NCI-H146 (cell line): ENCODE measurements at regions not wholly inside any gene's neighbourhood (a gene's known extent, or its start where the extent isn't known, plus 50 kb on each side); places are given as distances from the start of the nearest gene placed in this dataset.

ENCODE experiments used
- DNase-seq: peaks from one replicate; lab custom pipeline; 2025; lab: John Stamatoyannopoulos, UW

- no peak for DNase-seq
These were observed 203.3 kb downstream of the COG6 start for GRCh38 chr13:39858794-39859193.

DNA sequence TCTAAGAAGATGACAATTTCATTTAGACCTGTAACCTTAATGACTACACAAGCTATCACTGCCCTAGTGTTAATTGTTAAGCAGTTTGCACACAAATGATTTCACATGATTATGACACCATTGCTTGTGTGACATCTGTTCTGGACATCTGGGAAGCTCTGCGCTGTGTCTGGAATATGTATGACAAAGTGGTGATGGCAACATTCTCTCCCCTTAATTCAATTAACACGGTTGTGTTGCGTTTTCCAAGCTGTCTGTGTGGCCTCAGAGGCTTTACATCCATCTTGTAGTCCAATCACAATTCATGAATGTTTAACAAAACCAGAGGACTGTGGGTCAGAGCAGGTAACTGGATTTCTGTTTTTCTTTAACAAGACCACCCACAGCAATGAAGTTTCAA, 204.4 kb downstream of the COG6 start:
- no peak for DNase-seq

GRCh38 chr13:39862900-39863299, 207.4 kb downstream of the COG6 start:
- no peak for DNase-seq

DNA sequence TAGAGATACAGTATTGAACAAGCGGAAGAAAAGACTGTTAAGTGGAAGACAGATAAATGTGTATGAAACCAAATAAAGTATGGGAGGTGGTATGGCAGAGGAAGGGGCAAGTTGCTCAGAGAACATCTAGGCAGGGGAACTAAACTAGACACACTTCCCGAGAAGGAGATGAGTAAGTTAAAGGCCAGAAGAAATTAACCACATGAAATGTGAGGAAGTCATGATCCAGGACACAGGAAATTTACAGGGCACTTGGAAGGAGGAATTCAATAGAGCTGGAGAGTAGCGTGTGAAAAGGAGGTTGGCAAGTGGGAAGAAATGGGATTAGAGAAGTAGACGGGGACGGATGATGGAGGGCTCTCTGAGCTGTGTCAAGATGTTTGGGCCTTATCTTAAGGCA, 208.8 kb downstream of the COG6 start:
- DNase-seq, result no peak

- no peak for DNase-seq
These were observed 211.3 kb downstream of the COG6 start for GRCh38 chr13:39866722-39867121.

GRCh38 chr13:39867807-39868206, 212.3 kb downstream of the COG6 start:
- DNase-seq, result no peak

- no peak for DNase-seq
These were observed 214.8 kb downstream of the COG6 start for GRCh38 chr13:39870197-39870747.

DNA sequence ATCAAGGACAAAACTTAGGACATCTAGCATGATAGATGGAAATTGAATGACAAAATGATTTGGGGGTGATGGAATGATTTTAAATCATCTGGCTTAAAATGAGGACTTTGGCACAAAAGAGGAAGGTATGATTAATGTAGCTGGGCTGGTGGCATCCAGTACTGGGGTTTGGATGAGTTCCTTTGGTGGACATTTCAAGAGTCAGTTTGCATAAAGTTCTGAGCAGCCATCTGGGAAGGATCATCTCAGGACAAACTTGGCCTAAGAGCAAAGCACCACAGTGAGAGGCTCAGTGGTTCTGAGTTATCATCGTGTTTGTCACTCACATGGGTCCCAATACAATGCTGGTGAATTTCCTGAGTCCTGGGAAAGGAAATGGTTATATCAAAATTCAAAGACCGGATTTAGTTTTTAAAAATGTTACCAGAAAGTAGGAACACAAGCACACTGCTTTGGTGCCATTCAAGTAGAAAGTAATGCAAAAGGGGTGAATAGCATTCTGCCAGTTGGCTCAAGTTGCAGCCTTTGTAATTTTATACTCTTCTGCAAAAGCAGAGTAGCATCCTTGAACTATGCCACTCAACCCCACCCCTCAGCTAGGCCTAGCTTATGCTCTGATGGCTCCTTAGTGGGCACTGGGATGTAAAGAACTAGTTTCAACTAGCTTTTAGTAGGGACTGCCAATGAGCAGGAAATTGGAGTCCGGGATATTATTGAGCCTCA, 219.0 kb downstream of the COG6 start:
- DNase-seq, result no peak

GRCh38 chr13:39875111-39875987, 219.9 kb downstream of the COG6 start:
- DNase-seq, result no peak

DNA sequence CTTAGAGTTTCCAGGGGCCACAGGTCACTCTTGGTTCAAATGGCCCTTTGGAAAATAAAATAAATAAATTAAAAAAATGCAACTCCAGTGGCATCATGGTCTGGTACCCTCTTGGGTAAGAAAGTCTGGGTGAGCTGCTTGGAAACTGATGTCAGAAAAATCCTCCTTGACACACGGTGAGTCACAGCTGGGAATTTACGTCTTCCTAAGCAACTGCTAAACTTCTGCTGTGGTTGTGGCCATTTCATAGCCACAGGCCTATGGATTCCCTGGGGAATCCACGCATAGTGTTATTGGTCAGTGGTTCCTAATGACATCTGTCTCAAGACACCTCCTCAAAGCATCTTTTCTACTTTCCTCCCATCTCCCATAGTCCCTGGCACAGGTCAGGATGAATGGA, 220.8 kb downstream of the COG6 start:
- DNase-seq, result no peak

DNA sequence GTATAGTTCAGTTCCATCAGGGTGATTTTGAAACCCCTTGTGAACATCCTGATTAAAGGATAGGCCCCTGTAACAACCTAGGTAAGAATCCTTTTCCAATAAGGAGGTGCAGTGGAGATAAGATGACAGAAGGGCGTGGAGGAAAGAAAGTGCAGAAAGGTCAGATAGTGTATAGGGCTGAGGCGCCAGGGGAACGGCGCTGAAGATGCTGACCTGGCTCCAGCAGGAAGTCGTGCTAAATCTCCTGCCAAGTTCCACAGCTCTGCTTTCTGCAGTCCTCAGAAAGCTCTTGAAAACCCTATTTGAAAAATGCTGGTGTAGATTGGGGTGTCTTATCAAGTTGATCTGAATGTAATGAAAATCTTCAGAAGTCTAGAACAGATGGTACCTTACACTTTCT, 221.7 kb downstream of the COG6 start:
- DNase-seq, result no peak

GRCh38 chr13:39879286-39880035, 224.0 kb downstream of the COG6 start:
- DNase-seq, result no peak

DNA sequence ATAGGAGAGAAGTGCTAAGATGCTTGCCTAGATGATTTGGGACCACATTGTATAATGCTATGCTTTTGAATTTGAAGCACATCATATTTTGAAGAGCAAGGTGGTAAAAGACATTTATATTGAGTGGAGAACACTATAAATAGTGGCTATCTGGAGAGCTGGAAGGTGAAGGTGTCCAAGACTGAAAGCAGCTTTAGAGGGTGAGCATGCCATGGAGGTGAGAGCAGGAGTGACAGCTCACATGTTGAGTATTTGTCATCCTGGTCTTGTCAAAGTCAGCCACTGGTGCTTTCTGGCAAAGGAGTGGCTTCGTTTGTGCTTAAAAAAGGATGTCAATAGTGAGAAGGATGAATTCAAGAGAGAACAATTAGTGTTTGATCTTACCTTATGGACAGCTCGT, 225.9 kb downstream of the COG6 start:
- no peak for DNase-seq

- no peak for DNase-seq
These were observed 226.4 kb downstream of the COG6 start for GRCh38 chr13:39881887-39882286.

DNA sequence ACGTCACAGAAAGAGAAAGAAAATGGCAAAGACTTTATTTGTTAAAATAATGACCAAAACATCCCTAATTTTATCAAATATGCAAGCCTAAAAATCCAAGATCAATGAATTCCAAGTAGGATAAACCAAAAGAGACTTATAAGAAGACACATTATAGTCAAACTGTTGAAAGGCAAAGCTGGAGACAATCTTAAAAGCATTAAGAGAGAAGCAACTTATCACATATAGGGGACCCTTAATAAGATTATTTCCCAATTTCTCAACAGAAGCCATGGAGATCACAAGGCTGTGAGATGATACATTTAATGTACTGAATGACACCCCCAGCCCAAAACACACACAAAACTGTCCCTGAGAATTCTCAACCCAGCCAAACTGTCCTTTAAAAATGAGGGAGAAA, 228.7 kb downstream of the COG6 start:
- DNase-seq, result no peak

DNA sequence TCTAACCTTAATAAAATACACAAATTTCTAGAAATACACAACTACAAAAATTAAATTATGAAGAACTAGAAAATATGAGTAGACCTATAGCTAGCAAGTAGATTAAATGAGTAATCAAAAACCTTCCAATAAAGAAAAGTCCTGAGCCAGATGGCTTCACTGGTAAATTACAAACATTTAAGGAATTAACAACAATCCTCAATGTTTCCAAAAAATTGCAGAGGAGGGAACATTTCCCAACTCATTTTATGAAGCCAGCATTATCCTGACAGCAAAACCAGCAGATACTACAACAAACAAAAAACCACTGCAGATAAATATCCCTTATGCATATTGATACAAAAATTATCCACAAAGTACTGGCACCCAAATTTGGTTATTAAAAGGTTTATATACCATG, 230.9 kb downstream of the COG6 start:
- no peak for DNase-seq

DNA sequence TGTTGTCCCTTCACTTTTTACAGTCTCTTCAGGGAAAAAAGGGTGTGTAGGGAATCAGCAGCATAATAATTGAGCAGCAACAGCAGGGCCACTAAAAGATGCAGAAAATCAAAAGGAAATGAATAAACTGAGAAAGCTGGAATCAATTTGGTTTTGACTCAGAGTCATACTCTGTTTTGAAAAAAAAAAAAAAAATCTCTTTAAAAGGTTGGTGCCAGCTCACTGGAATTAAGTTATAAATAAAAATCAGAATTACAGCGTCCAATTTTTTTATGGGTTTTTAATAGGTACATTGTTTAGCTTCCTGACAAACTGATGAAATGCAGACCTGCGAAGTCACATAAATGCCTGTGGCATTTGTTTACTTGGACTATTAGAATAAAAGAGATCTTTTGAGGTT, 231.9 kb downstream of the COG6 start:
- no peak for DNase-seq

GRCh38 chr13:39888865-39889810, 233.7 kb downstream of the COG6 start:
- no peak for DNase-seq

- no peak for DNase-seq
These were observed 235.1 kb downstream of the COG6 start for GRCh38 chr13:39890537-39890936.

- no peak for DNase-seq
These were observed 237.5 kb downstream of the COG6 start for GRCh38 chr13:39892721-39893685.
